ENCODE measurements at regions not wholly inside any gene's neighbourhood (a gene's known extent, or its start where the extent isn't known, plus 50 kb on each side); places are given as distances from the start of the nearest gene placed in this dataset.

DNA sequence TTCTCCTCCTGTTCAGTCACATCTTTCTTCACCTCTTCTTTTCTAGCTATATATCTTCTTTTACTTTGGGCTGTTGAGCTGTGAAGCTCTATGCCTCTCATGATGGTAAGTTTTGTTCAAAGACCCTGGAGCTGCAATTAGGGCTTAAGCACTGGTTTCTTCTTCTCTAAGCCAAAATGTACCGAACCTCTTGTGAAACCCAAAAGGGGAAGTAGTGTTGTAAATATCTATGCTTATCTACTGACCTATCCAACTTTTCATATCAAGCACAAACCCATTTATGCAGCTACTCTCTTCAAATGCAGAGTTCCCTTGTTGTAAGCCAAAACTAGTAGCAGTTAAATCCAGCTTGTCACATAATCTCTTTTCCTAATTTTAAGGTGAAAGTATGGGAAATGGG lies 123.6 kb upstream of the CD96 start:
- Histone ChIP-seq H3K79me2 (ENCODE audit: control insufficient read depth, insufficient read depth, low read length) (no peaks in the 10 kb centered on the region), H3K4me1 (ENCODE audit: control insufficient read depth, extremely low read depth, insufficient read depth, low read length) (no peaks in the 10 kb centered on the region), H3K9ac (ENCODE audit: insufficient read depth, low read length) (no peak overlapping the region), H3K4me3 (replicated peaks in 1 of 4; ENCODE audit: control extremely low read depth in 1 of 4, insufficient read depth in 1 of 4, low read depth in 3 of 4, low read length in 4 of 4) (no peak overlapping the region), H3K4me2 (ENCODE audit: extremely low read depth, insufficient read depth, low read length) (no peak overlapping the region), H3K36me3 (ENCODE audit: control insufficient read depth, insufficient read depth, low read length) (no peaks in the 10 kb centered on the region), H3K27ac (ENCODE audit: insufficient read depth, low read length) (no peak overlapping the region), H2AFZ (ENCODE audit: low read length) (no peak overlapping the region), H3K27me3 (ENCODE audit: control insufficient read depth, insufficient read depth, low read length) (no peaks in the 10 kb centered on the region), H4K20me1 (ENCODE audit: control insufficient read depth, extremely low read depth, insufficient read depth, low read length) (no peaks in the 10 kb centered on the region), H3K9me3 (ENCODE audit: control insufficient read depth, insufficient read depth, low read depth, low read length) (no peaks in the 10 kb centered on the region)
- DNase-seq (ENCODE audit: low read depth in 2 of 2): no peak
- TF ChIP-seq EZH2 (IDR thresholded peaks at IDR 0.05; ENCODE audit: low read length, missing control alignments): no peak
- TF ChIP-seq, protein P1, sequence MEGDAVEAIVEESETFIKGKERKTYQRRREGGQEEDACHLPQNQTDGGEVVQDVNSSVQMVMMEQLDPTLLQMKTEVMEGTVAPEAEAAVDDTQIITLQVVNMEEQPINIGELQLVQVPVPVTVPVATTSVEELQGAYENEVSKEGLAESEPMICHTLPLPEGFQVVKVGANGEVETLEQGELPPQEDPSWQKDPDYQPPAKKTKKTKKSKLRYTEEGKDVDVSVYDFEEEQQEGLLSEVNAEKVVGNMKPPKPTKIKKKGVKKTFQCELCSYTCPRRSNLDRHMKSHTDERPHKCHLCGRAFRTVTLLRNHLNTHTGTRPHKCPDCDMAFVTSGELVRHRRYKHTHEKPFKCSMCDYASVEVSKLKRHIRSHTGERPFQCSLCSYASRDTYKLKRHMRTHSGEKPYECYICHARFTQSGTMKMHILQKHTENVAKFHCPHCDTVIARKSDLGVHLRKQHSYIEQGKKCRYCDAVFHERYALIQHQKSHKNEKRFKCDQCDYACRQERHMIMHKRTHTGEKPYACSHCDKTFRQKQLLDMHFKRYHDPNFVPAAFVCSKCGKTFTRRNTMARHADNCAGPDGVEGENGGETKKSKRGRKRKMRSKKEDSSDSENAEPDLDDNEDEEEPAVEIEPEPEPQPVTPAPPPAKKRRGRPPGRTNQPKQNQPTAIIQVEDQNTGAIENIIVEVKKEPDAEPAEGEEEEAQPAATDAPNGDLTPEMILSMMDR (conservative IDR thresholded peaks at IDR 0.05 in 1 of 2, IDR thresholded peaks at IDR 0.05 in 1 of 2; ENCODE audit: low read depth in 1 of 2, low read length in 2 of 2): no peak

DNA sequence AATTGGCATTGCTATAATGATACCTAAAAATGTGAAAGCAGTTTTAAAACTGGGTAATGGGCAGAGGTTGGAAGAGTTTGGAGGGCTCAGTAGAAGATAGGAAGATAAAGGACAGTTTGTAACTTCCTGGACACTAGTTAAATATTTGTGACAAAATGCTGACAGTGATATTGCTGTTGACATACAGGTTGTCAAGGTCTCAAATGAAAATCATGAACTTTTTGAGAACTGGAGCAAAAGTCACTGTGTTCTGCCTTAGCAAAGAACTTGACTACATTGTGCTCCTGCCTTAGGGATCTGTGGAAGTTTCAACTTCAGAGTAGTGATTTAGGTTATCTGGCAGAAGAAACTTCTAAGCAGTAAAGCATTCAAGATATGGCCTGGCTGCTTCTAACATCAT lies 113.7 kb upstream of the CD96 start:
- H3K9ac ChIP-seq (ENCODE audit: insufficient read depth, low read length): no peak overlapping the region
- H3K27ac ChIP-seq (ENCODE audit: insufficient read depth, low read length): no peak overlapping the region
- no peak for TF ChIP-seq EZH2 (IDR thresholded peaks at IDR 0.05; ENCODE audit: low read length, missing control alignments)
- TF ChIP-seq, protein P1 (conservative IDR thresholded peaks at IDR 0.05 in 1 of 2, IDR thresholded peaks at IDR 0.05 in 1 of 2; ENCODE audit: low read depth in 1 of 2, low read length in 2 of 2): no peak
- no peaks in the 10 kb centered on the region for H4K20me1 ChIP-seq (ENCODE audit: control insufficient read depth, extremely low read depth, insufficient read depth, low read length)
- no peak overlapping the region for H3K4me2 ChIP-seq (ENCODE audit: extremely low read depth, insufficient read depth, low read length)
- no peak overlapping the region for H2AFZ ChIP-seq (ENCODE audit: low read length)
- no peaks in the 10 kb centered on the region for H3K79me2 ChIP-seq (ENCODE audit: control insufficient read depth, insufficient read depth, low read length)
- H3K9me3 ChIP-seq (ENCODE audit: control insufficient read depth, insufficient read depth, low read depth, low read length): no peaks in the 10 kb centered on the region
- no peaks in the 10 kb centered on the region for H3K4me1 ChIP-seq (ENCODE audit: control insufficient read depth, extremely low read depth, insufficient read depth, low read length)
- no peaks in the 10 kb centered on the region for H3K36me3 ChIP-seq (ENCODE audit: control insufficient read depth, insufficient read depth, low read length)
- H3K4me3 ChIP-seq (replicated peaks in 1 of 4; ENCODE audit: control extremely low read depth in 1 of 4, insufficient read depth in 1 of 4, low read depth in 3 of 4, low read length in 4 of 4): no peak overlapping the region
- H3K27me3 ChIP-seq (ENCODE audit: control insufficient read depth, insufficient read depth, low read length): no peaks in the 10 kb centered on the region
- no peak for DNase-seq (ENCODE audit: low read depth in 2 of 2)

DNA sequence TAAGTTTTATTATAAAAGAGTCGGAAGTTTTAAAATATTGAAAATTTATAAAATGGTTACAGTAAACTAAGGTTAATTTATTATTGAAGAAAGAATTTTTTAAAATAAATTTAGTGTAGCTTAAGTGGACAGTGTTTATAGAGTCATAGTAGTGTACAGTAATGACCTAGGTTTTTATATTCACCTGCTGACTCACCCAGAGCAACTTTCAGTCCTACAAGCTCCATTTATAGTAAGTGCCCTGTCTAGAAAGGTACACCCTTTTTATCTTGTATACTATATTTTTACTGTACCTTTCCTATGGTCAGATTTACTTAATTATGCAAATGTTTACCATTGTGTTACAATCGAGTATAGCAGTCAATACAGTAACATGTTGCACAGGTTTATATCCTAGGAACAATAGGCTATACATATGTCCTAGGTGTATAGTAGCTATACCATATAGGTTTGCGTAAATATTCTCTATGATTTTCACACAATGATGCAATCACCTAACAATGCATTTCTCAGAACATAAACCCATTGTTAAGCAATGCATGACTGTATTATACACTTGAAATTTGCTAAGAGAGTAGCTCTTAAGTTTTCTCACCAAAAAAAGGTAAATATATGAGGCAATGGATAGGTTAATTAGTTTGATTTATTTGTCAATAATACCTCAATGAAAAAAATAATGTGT lies 106.9 kb upstream of the CD96 start:
- H3K4me1 ChIP-seq (ENCODE audit: control insufficient read depth, extremely low read depth, insufficient read depth, low read length): no peaks in the 10 kb centered on the region
- no peaks in the 10 kb centered on the region for H3K79me2 ChIP-seq (ENCODE audit: control insufficient read depth, insufficient read depth, low read length)
- no peaks in the 10 kb centered on the region for H4K20me1 ChIP-seq (ENCODE audit: control insufficient read depth, extremely low read depth, insufficient read depth, low read length)
- no peak for TF ChIP-seq EZH2 (IDR thresholded peaks at IDR 0.05; ENCODE audit: low read length, missing control alignments)
- TF ChIP-seq, protein P1 (conservative IDR thresholded peaks at IDR 0.05 in 1 of 2, IDR thresholded peaks at IDR 0.05 in 1 of 2; ENCODE audit: low read depth in 1 of 2, low read length in 2 of 2): no peak
- no peak overlapping the region for H3K4me2 ChIP-seq (ENCODE audit: extremely low read depth, insufficient read depth, low read length)
- H3K9ac ChIP-seq (ENCODE audit: insufficient read depth, low read length): no peak overlapping the region
- H3K4me3 ChIP-seq (replicated peaks in 1 of 4; ENCODE audit: control extremely low read depth in 1 of 4, insufficient read depth in 1 of 4, low read depth in 3 of 4, low read length in 4 of 4): no peak overlapping the region
- no peaks in the 10 kb centered on the region for H3K9me3 ChIP-seq (ENCODE audit: control insufficient read depth, insufficient read depth, low read depth, low read length)
- no peak overlapping the region for H3K27ac ChIP-seq (ENCODE audit: insufficient read depth, low read length)
- no peaks in the 10 kb centered on the region for H3K36me3 ChIP-seq (ENCODE audit: control insufficient read depth, insufficient read depth, low read length)
- H2AFZ ChIP-seq (ENCODE audit: low read length): no peak overlapping the region
- no peak for DNase-seq (ENCODE audit: low read depth in 2 of 2)
- H3K27me3 ChIP-seq (ENCODE audit: control insufficient read depth, insufficient read depth, low read length): no peaks in the 10 kb centered on the region

Measured in fibroblast of lung (primary cell).